Stimulated activated CD4-positive, alpha-beta T cell treated with anti-CD3 and anti-CD28 coated beads, Interleukin-12 subunit alpha, Interleukin-12 subunit beta, amount 100 ng/mL, for 4 hours (primary cell): ENCODE measurements at regions not wholly inside any gene's neighbourhood (a gene's known extent, or its start where the extent isn't known, plus 50 kb on each side); places are given as distances from the start of the nearest gene placed in this dataset.

Experiments
- DNase-seq: peaks from one replicate; pipeline ENCODE4 v3.0.0-alpha.2; 2020

GRCh38 chr5:147037515-147038205 lies 159.1 kb upstream of the PPP2R2B start:
- DNase-seq = no peak

DNA sequence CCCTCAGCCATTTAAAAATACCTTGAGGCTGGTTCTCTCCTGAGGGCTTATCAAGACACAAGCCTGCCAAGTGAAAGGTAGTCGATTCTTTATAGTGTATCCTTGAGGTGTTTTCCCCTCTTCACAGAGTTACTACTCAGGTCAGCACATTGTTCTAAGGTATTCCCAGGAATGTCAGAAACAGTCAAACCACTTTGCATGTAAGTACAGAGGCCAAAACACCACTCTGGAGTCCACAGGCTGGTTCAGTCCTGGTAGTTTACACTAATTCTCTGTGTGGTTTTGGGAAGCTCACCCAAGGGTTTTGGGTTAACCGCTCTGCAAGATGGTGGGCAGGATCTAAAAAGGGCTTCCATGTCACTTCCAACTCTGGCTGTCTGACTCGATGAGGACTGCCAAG lies 162.3 kb upstream of the PPP2R2B start:
- no peak for DNase-seq

DNA sequence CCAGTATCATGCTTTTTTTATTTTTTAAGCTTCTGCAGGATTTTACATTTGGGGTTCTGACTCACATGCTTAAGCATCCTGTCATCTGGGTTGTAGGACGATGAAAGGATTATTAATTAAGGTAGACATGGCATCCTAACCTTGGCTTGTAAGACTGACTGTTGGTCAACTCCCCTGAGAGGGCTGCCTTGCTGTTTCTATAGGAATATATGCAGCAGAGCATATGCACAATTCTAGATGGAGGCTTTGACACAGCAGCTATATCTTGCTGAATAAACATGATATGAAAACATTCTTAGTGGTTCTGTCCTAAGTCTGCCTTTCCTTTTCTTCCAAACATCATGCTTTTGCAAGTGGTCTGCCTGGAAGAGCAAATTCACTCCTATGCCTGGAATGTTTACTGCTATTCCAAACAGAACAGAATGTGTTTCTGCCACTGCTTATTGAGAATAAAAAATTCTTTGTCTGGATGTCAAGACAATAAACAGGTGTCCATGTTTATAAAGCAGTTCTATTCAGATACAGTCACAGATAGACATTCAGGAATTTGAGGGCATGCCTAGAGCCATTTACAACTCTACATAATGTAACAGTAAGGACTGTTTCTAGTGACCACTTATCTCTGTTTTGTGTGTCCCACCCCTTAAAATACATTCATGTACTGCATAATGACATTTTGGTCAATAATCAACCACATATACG lies 166.2 kb upstream of the PPP2R2B start:
- no peak for DNase-seq

GRCh38 chr5:147045290-147045689 lies 166.7 kb upstream of the PPP2R2B start:
- DNase-seq = no peak

- DNase-seq = no peak
Measured at GRCh38 chr5:147046281-147046680, 167.7 kb upstream of the PPP2R2B start.

DNA sequence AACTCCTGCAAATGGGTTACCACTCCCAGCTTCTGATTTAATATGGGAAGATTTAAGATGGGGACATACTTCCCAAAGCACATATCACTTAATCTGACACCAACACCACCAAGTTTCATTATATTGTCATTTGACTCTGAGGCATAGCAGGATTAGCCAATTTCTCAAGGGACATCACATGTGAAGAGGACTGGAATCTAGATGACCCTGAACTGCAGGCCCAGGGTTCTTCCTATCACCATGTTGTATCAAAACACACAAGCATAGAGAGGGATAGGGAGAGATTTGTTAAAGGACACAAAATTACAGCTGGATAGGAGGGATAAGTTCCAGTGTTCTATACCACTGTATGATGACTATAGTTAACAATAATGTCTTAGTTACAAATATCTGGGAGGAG lies 168.3 kb upstream of the PPP2R2B start:
- DNase-seq = no peak

- DNase-seq = no peak
Measured at GRCh38 chr5:147049764-147050163, 171.2 kb upstream of the PPP2R2B start.

DNA sequence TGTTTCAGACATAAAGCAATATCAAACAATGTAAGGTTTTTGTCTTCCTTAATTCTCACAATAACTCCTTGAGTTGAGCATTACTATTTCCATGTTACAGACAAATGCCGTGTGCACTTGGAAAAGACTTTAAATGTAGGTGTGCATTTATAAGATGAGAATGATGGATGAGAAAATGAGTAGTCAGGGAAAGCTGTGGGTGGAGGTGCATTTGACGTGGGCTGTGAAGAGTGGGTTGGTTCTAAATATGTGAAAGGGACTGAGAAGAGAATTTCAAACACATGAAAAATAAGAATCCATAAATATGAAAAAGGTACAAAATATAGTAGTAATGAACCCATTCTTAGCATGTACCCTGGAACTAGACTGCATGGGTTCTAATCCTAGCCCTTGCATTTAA lies 171.6 kb upstream of the PPP2R2B start:
- no peak for DNase-seq

DNA sequence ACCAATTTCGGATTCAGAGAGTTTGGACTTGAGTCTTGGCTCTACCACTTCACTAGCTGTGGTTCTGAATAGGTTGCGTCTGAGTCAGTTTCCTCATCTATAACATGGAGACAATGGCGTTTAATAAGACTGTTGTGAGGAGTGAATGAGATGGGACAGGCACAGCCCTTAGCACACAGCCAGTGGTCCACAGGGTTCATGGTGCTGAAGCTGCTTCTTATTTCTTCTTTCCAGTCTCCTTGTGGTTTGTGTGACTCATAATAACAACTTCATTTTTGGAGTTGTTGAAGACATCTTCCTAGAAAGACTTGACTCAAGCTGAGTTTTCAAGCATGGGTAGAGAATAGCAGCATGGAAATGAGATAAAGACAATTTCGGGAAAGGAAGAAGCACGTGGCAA lies 172.6 kb upstream of the PPP2R2B start:
- no peak for DNase-seq

DNA sequence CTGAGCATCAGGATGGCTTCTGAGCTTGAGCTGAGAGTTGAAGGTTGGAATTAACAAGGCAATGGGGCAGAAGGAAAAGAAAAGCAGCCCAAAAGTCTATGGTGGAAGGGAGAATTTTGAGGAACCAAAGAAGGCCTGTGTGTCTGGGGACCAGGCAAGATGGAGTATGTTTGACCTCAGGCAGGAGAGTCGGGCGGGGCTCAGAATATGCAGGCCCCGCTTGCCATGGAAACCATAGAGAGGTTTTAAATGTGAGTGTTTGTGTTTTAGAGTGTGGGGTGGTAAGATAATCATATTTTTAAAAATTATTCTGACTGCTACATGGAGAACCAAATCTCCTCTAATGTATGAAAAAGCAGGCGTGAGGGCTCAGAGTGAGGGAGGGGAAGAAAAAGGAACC lies 174.0 kb upstream of the PPP2R2B start:
- no peak for DNase-seq

GRCh38 chr5:147055089-147055826 lies 176.7 kb upstream of the PPP2R2B start:
- no peak for DNase-seq

- no peak for DNase-seq
Measured at GRCh38 chr5:147055850-147056566, 177.5 kb upstream of the PPP2R2B start.

GRCh38 chr5:147057051-147057450 lies 177.8 kb upstream of the STK32A start:
- DNase-seq = no peak

GRCh38 chr5:147061431-147061830 lies 173.4 kb upstream of the STK32A start:
- DNase-seq = no peak

- DNase-seq = no peak
Measured at GRCh38 chr5:147062427-147062826, 172.4 kb upstream of the STK32A start.

DNA sequence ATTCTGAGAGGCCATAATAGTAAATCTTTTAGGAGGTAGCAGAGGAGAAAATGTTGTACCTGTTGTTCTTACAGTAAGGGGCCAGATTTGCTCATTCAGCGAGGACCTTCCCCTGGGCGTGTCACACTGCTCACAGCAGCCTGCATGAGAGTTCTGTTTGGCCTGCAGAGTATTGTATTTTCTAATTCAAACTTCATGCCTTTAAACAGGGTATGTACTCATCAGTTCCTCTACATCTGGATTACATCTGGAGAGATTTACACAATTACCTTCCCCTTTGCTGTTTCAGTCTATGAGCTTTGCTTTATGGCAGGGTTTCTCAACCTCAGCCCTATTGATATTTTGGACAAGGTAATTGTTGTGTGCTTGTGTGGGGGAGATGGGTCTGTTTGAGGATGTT lies 170.9 kb upstream of the STK32A start:
- DNase-seq = no peak

- no peak for DNase-seq
Measured at GRCh38 chr5:147065071-147065470, 169.8 kb upstream of the STK32A start.

GRCh38 chr5:147068998-147069397 lies 165.8 kb upstream of the STK32A start:
- no peak for DNase-seq

- DNase-seq = no peak
Measured at GRCh38 chr5:147072622-147073021, 162.2 kb upstream of the STK32A start.

- DNase-seq = no peak
Measured at GRCh38 chr5:147073098-147073497, 161.7 kb upstream of the STK32A start.

DNA sequence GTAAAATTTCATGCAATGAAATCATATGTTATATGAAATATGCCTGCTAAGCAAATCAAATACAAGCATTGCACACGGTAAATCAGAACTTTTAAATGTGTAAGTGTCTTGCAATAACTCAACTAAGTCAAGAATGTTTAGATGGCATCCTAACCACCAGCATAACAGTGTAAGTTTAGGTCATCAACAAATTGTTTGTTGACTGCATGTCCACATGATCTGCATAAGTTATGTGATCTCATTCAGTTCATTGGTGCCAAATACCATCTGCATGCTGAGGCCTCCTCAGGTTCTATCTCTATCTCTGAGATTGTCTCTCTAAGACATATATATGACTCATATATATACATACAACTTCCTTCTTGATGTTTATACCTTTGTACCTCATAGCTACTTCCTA lies 159.6 kb upstream of the STK32A start:
- DNase-seq = no peak

DNA sequence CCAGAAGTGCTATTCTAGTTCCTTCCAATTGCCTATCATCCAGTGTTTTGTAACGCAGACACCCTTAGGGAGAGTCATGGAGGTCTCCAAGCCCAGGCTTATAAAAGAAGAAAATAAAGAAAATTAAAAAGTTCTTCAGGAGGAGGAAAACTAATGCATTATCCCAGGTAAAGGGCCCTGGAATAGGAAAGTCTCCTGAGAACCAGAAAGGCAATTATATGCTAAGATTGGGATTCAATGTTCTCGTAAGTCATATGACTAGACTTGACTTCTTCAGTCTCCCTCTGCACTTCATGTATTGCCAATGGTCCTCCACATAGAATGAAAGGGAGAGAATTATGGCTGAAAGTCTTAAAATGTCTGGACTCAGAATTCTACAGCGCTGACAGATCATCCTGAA lies 154.4 kb upstream of the STK32A start:
- DNase-seq = no peak

DNA sequence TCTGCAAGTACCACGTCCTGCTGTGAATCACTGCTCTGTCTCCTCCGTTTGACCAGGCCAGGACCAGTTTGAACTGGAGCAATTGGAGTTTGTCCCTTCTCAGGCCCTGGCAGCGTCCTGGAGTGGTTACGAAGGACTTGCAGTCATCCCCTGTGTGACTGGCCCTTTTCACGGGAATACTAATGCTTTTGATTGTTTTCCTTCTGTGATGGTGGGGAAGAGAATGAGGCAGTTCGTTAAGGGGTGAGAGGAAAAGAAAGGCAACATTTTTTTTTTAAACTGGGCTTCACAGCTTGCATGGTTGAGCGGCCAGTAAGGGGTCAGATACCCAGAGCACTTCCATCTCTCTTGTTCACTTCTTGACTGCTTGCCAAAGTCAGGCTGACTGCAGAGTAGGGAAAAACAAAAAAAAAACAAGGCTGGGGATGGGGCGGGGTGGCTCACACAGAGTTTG lies 153.5 kb upstream of the STK32A start:
- DNase-seq = no peak
